Cardiac fibroblast (primary cell): ENCODE measurements at regions not wholly inside any gene's neighbourhood (a gene's known extent, or its start where the extent isn't known, plus 50 kb on each side); places are given as distances from the start of the nearest gene placed in this dataset.

ENCODE experiments used
- DNase-seq, 2 donors: peaks; one replicate each; pipeline versions ENCODE4 v3.0.0 to v3.0.0-alpha.2; 2010; ENCODE audit warnings: low read depth in 2 of 2
- H3K4me3 ChIP-seq, 2 donors: replicated peaks in 1 of 2; 1 replicate in 1 of 2; 2 replicates in 1 of 2; pipeline ENCODE4 v1.5.1; 2011; ENCODE audit warnings: low read depth in 2 of 2, low read length in 2 of 2, mild to moderate bottlenecking in 2 of 2, moderate library complexity in 1 of 2
- TF ChIP-seq, protein P1 (sequence below): IDR thresholded peaks from one replicate; pipeline ENCODE4 v1.5.1; 2011; ENCODE audit warnings: low read depth, mild to moderate bottlenecking, low read length, inconsistent platforms

DNA sequence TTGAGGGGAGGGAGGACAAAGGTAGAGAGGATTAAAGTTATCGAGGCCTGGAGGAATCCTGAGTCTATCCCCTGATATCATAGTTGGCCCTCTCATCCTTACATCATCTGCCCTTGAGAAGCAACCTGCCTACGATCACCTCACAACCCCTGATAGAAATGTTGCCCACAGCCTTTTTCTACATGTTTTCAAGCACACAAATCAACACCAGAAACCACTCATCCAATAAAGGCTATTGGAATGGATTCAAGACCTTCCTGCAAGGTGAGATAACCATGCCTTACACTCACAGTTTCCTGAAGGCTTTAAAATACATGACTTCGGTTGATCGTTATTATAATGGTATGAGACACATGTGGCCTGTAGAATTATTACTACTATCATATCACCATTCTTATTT, 175.7 kb upstream of the EGLN3 start:
- no peak for DNase-seq
- no peak overlapping the region for H3K4me3 ChIP-seq
- TF ChIP-seq, protein P1, sequence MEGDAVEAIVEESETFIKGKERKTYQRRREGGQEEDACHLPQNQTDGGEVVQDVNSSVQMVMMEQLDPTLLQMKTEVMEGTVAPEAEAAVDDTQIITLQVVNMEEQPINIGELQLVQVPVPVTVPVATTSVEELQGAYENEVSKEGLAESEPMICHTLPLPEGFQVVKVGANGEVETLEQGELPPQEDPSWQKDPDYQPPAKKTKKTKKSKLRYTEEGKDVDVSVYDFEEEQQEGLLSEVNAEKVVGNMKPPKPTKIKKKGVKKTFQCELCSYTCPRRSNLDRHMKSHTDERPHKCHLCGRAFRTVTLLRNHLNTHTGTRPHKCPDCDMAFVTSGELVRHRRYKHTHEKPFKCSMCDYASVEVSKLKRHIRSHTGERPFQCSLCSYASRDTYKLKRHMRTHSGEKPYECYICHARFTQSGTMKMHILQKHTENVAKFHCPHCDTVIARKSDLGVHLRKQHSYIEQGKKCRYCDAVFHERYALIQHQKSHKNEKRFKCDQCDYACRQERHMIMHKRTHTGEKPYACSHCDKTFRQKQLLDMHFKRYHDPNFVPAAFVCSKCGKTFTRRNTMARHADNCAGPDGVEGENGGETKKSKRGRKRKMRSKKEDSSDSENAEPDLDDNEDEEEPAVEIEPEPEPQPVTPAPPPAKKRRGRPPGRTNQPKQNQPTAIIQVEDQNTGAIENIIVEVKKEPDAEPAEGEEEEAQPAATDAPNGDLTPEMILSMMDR = no peak

DNA sequence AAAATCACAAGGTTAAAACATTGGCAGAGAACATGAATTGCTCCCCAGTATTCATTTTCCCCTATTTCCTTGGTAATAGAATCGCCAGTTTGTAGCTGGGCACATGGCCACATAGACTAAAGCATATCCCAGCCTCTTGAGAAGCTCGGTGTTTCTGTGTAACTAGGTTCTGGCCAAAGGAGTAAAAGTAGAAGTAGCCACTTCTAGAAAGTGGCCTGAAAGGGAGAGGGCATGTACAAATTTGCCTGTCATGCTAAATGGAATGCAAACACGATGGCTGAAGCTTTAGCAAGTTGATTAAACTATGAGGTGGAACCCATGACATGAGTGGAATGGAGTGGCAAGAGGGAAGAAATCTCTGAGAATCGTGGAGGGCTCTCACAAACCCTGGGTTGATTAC, 173.7 kb upstream of the EGLN3 start:
- no peak overlapping the region for H3K4me3 ChIP-seq
- TF ChIP-seq, protein P1 = no peak
- no peak for DNase-seq

DNA sequence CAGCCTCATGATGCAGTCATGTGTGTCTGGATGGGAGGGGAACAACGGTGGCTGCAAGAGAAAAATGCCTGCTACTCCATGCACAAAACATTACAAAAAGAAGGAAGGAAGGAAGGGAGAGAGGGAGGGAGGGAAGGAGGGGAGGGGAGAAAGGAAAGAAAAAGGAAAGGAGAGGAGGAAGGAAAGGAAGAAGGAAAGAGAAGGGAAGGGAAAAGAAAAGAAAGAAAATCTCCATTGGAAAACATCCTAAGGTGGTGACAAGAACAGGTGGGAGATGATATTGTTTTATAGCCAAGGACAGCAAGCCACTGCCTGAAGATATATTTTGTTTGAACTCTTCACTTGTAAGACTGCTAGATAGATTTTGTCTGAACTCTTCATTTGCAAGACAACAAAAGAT, 171.8 kb upstream of the EGLN3 start:
- TF ChIP-seq, protein P1 = no peak
- no peak for DNase-seq
- no peak overlapping the region for H3K4me3 ChIP-seq

DNA sequence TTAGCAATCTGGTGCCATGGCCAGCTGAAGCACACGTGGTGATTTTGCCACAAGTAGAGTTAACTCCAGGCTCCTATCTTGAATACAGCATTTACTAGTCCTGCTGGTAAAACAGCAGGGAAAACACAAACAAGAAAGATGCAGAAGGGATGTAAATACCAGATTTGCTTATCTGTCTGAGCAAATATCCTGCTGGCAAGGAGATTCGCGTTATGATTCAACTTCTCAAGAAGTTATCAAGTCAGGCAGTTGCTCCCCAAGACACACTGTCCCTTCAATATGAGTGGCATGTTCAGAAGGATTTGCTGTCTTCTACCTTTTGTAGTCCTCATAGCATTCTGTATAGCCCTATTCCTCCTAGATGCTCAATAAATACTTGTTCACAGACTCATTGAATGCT, 171.2 kb upstream of the EGLN3 start:
- DNase-seq = no peak
- TF ChIP-seq, protein P1 = no peak
- H3K4me3 ChIP-seq = no peak overlapping the region

DNA sequence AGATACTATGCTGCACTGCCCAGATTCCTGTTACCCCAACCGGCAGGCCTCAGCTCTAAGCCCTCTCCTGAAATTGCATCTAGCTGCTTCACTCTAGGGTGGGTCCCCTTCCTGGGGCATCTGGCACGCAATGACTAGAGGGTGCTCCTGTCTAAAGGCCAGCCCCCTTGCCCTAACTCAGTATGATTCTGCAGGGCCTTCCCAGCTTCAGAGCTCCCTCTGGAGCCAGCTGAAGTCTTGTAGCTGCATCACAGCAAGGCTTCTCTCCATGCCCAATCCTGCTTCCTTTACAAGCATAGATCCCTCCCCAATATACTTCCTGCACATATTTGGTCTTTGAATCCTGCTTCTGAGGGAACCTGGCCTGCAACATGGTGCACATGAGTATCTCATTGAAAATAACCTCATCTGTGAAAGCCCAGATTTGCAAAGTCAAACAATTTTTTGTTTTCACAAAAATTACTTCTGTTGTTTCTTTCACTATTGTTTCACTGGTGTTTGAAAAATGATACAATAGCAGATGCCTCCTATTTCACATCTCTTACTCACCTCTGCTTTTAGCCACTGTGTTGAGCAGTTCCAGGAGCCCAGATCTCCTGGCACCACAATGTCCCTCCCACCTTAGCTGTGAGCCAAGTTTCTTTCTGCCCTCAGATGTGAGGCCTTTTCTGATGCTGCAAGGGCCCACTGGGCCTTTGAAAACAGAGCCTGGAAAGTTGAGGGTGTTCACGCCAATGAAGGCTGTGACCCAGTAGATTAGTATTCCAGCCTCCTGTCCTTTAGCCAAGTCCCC, 169.5 kb upstream of the EGLN3 start:
- no peak for DNase-seq
- TF ChIP-seq, protein P1 = no peak
- H3K4me3 ChIP-seq = no peak overlapping the region

DNA sequence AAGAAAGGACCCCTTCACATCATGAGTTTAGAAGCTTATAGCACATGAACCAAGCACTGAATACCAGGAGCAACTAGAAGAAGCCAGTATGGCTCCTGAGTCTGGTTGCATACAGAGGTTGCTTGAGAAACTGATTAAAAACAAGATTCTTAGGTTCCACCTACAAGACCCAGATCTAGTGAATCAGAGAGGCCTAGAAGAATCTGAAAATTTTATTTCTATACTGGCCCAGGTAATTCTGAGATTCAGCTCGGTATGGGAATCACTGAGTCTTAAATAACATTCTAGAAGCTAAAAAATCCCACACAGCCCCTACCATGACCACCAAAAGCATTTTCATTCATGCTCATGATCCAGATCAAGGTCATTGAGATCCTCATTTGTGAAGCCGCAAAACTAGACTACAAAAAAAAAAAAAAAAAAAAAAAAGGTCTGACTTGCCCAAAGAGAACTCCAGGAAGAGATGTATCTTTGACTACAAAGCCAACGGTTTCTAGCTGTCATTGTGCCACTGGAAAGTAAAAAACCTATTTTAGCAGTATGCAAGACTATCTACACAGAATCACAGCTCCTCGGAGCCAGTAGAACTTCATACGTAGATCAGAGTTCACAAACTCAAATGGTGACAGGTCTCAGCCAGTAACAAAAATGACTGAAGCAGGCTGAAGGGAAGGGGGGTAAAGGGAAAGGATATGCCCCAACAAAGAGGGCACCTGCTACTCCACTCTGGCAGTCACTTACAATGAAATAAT, 168.4 kb upstream of the EGLN3 start:
- H3K4me3 ChIP-seq = no peak overlapping the region
- DNase-seq = no peak
- TF ChIP-seq, protein P1 = no peak
